Neural cell (in vitro differentiated cells): ENCODE measurements at regions not wholly inside any gene's neighbourhood (a gene's known extent, or its start where the extent isn't known, plus 50 kb on each side); places are given as distances from the start of the nearest gene placed in this dataset.

Experiments
- H2AFZ ChIP-seq: fragments of 200-600, 300-800 bp; sonication (generic), shearing (Covaris generic); 2 replicates; pipeline ENCODE4 v1.6.0; 2014; ENCODE audit warnings: low read depth, mild to moderate bottlenecking, antibody characterized with exemption, low read length, moderate library complexity
- H3F3A ChIP-seq: fragments of 200-600 bp; shearing (Covaris generic); 2 replicates; pipeline ENCODE4 v1.6.1; 2016; ENCODE audit warnings: mild to moderate bottlenecking, moderate library complexity, mixed read lengths, antibody characterized with exemption, low read length; ENCODE audit not compliant: insufficient read depth, poor library complexity, severe bottlenecking
- H3K27ac ChIP-seq: fragments of 200-600, 300-800 bp; sonication (generic), shearing (Covaris generic); 2 replicates; pipeline ENCODE4 v1.5.1; 2014; ENCODE audit warnings: mild to moderate bottlenecking, low read length, moderate library complexity
- H3K27me3 ChIP-seq: fragments of 300-800, 200-600 bp; sonication (generic), shearing (Covaris generic); 2 replicates; pipeline ENCODE4 v1.6.0; 2014; ENCODE audit warnings: mild to moderate bottlenecking, low read depth, low read length, moderate library complexity; ENCODE audit not compliant: insufficient read depth
- H3K36me3 ChIP-seq: fragments of 300-800, 200-600 bp; sonication (generic), shearing (Covaris generic); 2 replicates; pipeline ENCODE4 v1.5.1; 2014; ENCODE audit warnings: mild to moderate bottlenecking, antibody characterized with exemption, low read length, moderate library complexity; ENCODE audit not compliant: insufficient read depth
- H3K4me2 ChIP-seq: fragments of 300-800, 200-600 bp; sonication (generic), shearing (Covaris generic); 2 replicates; pipeline ENCODE4 v1.6.0; 2014; ENCODE audit warnings: mild to moderate bottlenecking, low read length
- H3K4me3 ChIP-seq: fragments of 300-800, 200-600 bp; sonication (generic), shearing (Covaris generic); 2 replicates; pipeline ENCODE4 v1.5.1; 2014; ENCODE audit warnings: mild to moderate bottlenecking, low read length, moderate library complexity
- H3K79me2 ChIP-seq: fragments of 200-600 bp; shearing (Covaris generic); replicated peaks from 2 replicates; pipeline ENCODE4 v1.6.0; 2014; ENCODE audit warnings: mild to moderate bottlenecking, low read length, moderate library complexity; ENCODE audit not compliant: insufficient read depth
- H3K9ac ChIP-seq: fragments of 300-800, 200-600 bp; sonication (generic), shearing (Covaris generic); 2 replicates; pipeline ENCODE4 v1.6.1; 2016; ENCODE audit warnings: mild to moderate bottlenecking, low read length, mixed read lengths
- H3K9me2 ChIP-seq: fragments of 200-600 bp; shearing (Covaris generic); 2 replicates; pipeline ENCODE4 v1.6.1; 2016; ENCODE audit warnings: mild to moderate bottlenecking, low read length, mixed read lengths; ENCODE audit not compliant: insufficient read depth
- H3K9me3 ChIP-seq: fragments of 200-600, 300-800 bp; sonication (generic), shearing (Covaris generic); 2 replicates; pipeline ENCODE4 v1.6.1; 2016; ENCODE audit warnings: mild to moderate bottlenecking, mixed run types, low read length, moderate library complexity, mixed read lengths
- H4K20me1 ChIP-seq: fragments of 200-600 bp; shearing (Covaris generic); 2 replicates; pipeline ENCODE4 v1.6.1; 2016; ENCODE audit warnings: mild to moderate bottlenecking, mixed run types; ENCODE audit not compliant: insufficient read depth
- CTCF ChIP-seq: fragments of 450-650 bp; IDR thresholded peaks from 2 replicates; pipeline ENCODE4 v1.5.1; 2014; ENCODE audit warnings: antibody characterized with exemption, mild to moderate bottlenecking, moderate library complexity; ENCODE audit not compliant: poor library complexity, severe bottlenecking
- EP300 ChIP-seq: fragments of 450-650 bp; conservative IDR thresholded peaks from 2 replicates; pipeline ENCODE4 v1.6.1; 2014; ENCODE audit warnings: antibody characterized with exemption, mild to moderate bottlenecking, moderate library complexity; ENCODE audit not compliant: poor library complexity, severe bottlenecking
- EZH2 ChIP-seq: fragments of 200-600, 300-800 bp; shearing (Covaris generic), sonication (generic); IDR thresholded peaks from 2 replicates; pipeline ENCODE4 v1.6.1; 2014; ENCODE audit warnings: antibody characterized with exemption, low read length, borderline replicate concordance, mild to moderate bottlenecking; ENCODE audit not compliant: insufficient read depth, poor library complexity, severe bottlenecking
- MXI1 ChIP-seq: fragments of 450-650 bp; conservative IDR thresholded peaks from 2 replicates; pipeline ENCODE4 v1.6.1; 2014; ENCODE audit warnings: antibody characterized with exemption, mild to moderate bottlenecking; ENCODE audit not compliant: poor library complexity, severe bottlenecking
- POLR2AphosphoS5 ChIP-seq: IDR thresholded peaks from 2 replicates; pipeline ENCODE4 v1.6.1; 2012
- RAD21 ChIP-seq: fragments of 450-650 bp; conservative IDR thresholded peaks from 2 replicates; pipeline ENCODE4 v1.6.1; 2014; ENCODE audit warnings: antibody characterized with exemption, mild to moderate bottlenecking, moderate library complexity
- SMC3 ChIP-seq: fragments of 450-650 bp; conservative IDR thresholded peaks from 2 replicates; pipeline ENCODE4 v1.6.1; 2014; ENCODE audit warnings: antibody characterized with exemption, mild to moderate bottlenecking, moderate library complexity; ENCODE audit not compliant: poor library complexity
- TAF1 ChIP-seq: IDR thresholded peaks from 2 replicates; pipeline ENCODE4 v1.6.1; 2012; ENCODE audit warnings: low read depth
- TF ChIP-seq, protein P1 (sequence below): IDR thresholded peaks from 2 replicates; pipeline ENCODE4 v1.6.1; 2012; ENCODE audit warnings: borderline replicate concordance

- H4K20me1 ChIP-seq: no peaks in the 10 kb centered on the region
- no peaks in the 10 kb centered on the region for H3K79me2 ChIP-seq
- H3K4me2 ChIP-seq: no peak overlapping the region
- H3F3A ChIP-seq: no peaks in the 10 kb centered on the region
- no peak overlapping the region for H3K9ac ChIP-seq
- H2AFZ ChIP-seq: no peak overlapping the region
- no peaks in the 10 kb centered on the region for H3K27me3 ChIP-seq
- no peaks in the 10 kb centered on the region for H3K9me2 ChIP-seq
- H3K36me3 ChIP-seq: no peaks in the 10 kb centered on the region
- H3K27ac ChIP-seq: no peak overlapping the region
- TF ChIP-seq RAD21 (no peak), POLR2AphosphoS5 (no peak), MXI1 (no peak), TAF1 (no peak), EZH2 (no peak), SMC3 (no peak), EP300 (no peak)
- TF ChIP-seq, protein P1, sequence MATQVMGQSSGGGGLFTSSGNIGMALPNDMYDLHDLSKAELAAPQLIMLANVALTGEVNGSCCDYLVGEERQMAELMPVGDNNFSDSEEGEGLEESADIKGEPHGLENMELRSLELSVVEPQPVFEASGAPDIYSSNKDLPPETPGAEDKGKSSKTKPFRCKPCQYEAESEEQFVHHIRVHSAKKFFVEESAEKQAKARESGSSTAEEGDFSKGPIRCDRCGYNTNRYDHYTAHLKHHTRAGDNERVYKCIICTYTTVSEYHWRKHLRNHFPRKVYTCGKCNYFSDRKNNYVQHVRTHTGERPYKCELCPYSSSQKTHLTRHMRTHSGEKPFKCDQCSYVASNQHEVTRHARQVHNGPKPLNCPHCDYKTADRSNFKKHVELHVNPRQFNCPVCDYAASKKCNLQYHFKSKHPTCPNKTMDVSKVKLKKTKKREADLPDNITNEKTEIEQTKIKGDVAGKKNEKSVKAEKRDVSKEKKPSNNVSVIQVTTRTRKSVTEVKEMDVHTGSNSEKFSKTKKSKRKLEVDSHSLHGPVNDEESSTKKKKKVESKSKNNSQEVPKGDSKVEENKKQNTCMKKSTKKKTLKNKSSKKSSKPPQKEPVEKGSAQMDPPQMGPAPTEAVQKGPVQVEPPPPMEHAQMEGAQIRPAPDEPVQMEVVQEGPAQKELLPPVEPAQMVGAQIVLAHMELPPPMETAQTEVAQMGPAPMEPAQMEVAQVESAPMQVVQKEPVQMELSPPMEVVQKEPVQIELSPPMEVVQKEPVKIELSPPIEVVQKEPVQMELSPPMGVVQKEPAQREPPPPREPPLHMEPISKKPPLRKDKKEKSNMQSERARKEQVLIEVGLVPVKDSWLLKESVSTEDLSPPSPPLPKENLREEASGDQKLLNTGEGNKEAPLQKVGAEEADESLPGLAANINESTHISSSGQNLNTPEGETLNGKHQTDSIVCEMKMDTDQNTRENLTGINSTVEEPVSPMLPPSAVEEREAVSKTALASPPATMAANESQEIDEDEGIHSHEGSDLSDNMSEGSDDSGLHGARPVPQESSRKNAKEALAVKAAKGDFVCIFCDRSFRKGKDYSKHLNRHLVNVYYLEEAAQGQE: no peak
- H3K4me3 ChIP-seq: no peak overlapping the region
- no peaks in the 10 kb centered on the region for H3K9me3 ChIP-seq
These were observed 981.9 kb downstream of the ADGRL2 start for GRCh38 chr1:82782599-82782998.

DNA sequence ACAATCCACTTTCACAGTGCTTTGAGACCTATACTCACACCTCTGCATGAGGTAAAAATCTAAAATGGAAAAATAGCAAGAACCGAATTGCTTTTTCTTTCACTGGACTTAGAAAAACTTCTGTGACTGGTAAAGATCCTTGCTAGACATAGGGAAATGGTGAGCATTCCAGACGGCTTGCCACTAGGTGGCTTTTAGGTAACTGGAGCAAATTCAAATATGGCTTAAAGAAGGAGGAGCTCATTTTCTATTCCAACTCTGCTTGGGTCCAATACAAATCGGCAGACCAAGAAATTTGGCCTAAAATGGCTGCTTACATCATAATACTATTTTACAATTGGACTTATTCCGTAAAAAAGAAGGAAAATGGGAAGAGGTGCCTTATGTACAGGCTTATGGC, 977.9 kb downstream of the ADGRL2 start:
- Histone ChIP-seq H3K79me2 (no peaks in the 10 kb centered on the region), H3K4me2 (no peak overlapping the region)

More for the DNA sequence above, 977.9 kb downstream of the ADGRL2 start:
- Histone ChIP-seq H2AFZ (no peak overlapping the region), H3K36me3 (no peaks in the 10 kb centered on the region), H3K27ac (no peak overlapping the region), H3K9me2 (no peaks in the 10 kb centered on the region), H3K4me3 (no peak overlapping the region), H3K9ac (no peak overlapping the region), H3K27me3 (no peaks in the 10 kb centered on the region), H4K20me1 (no peaks in the 10 kb centered on the region), H3F3A (no peaks in the 10 kb centered on the region), H3K9me3 (no peaks in the 10 kb centered on the region)
- no peak for TF ChIP-seq CTCF
